ENCODE measurements at regions not wholly inside any gene's neighbourhood (a gene's known extent, or its start where the extent isn't known, plus 50 kb on each side); places are given as distances from the start of the nearest gene placed in this dataset.

- no peak for TF ChIP-seq CTCF (IDR thresholded peaks at IDR 0.05; ENCODE audit: low read depth, low read length)
- no peak overlapping the region for H3K4me3 ChIP-seq (replicated peaks in 1 of 2; ENCODE audit: low read depth in 2 of 2, low read length in 2 of 2)
- no peak for DNase-seq (ENCODE audit: low read depth in 2 of 2)
Measured at GRCh38 chr1:19011845-19012231, 55.4 kb upstream of the IFFO2 start.

GRCh38 chr1:19010995-19011844 lies 54.7 kb upstream of the IFFO2 start:
- no peak for TF ChIP-seq CTCF (IDR thresholded peaks at IDR 0.05; ENCODE audit: low read depth, low read length)
- DNase-seq (ENCODE audit: low read depth in 2 of 2), result peak; percentile 96 to 98
- no peak overlapping the region for H3K4me3 ChIP-seq (replicated peaks in 1 of 2; ENCODE audit: low read depth in 2 of 2, low read length in 2 of 2)

GRCh38 chr1:19010503-19010902 lies 54.0 kb upstream of the IFFO2 start:
- no peak overlapping the region for H3K4me3 ChIP-seq (replicated peaks in 1 of 2; ENCODE audit: low read depth in 2 of 2, low read length in 2 of 2)
- no peak for DNase-seq (ENCODE audit: low read depth in 2 of 2)
- TF ChIP-seq CTCF (IDR thresholded peaks at IDR 0.05; ENCODE audit: low read depth, low read length), result no peak

GRCh38 chr1:19009882-19010321 lies 53.4 kb upstream of the IFFO2 start:
- peak; percentile 66 to 88 for DNase-seq (ENCODE audit: low read depth in 2 of 2)
- no peak for TF ChIP-seq CTCF (IDR thresholded peaks at IDR 0.05; ENCODE audit: low read depth, low read length)

GRCh38 chr1:19009126-19009881 lies 52.8 kb upstream of the IFFO2 start:
- DNase-seq (ENCODE audit: low read depth in 2 of 2), result no peak
- no peak overlapping the region for H3K4me3 ChIP-seq (replicated peaks in 1 of 2; ENCODE audit: low read depth in 2 of 2, low read length in 2 of 2)
- no peak for TF ChIP-seq CTCF (IDR thresholded peaks at IDR 0.05; ENCODE audit: low read depth, low read length)

More at GRCh38 chr1:19009882-19010321, 53.4 kb upstream of the IFFO2 start:
- H3K4me3 ChIP-seq (replicated peaks in 1 of 2; ENCODE audit: low read depth in 2 of 2, low read length in 2 of 2), result no peak overlapping the region

- no peak overlapping the region for H3K4me3 ChIP-seq (replicated peaks in 1 of 2; ENCODE audit: low read depth in 2 of 2, low read length in 2 of 2)
- TF ChIP-seq CTCF (IDR thresholded peaks at IDR 0.05; ENCODE audit: low read depth, low read length), result no peak
- peak in 1 of 2 donors; percentile 5 for DNase-seq (ENCODE audit: low read depth in 2 of 2)
Measured at GRCh38 chr1:19007491-19008441, 51.3 kb upstream of the IFFO2 start.
